Umbilical cord (tissue), 1 donor: ENCODE measurements at regions not wholly inside any gene's neighbourhood (a gene's known extent, or its start where the extent isn't known, plus 50 kb on each side); places are given as distances from the start of the nearest gene placed in this dataset.
"Not testable (repeated sequence)": the region's sequence is repeated elsewhere in the genome, so short reads cannot be mapped to it uniquely, and the experiment has no call there.

Experiments used
- DNase-seq: peaks from one replicate; pipeline ENCODE4 v3.0.0-alpha.2; 2015; ENCODE audit warnings: low spot score

GRCh38 chr1:119251751-119252150 is 111.3 kb upstream of the WARS2 start:
- no peak for DNase-seq

- DNase-seq, result no peak
These were observed 112.9 kb upstream of the WARS2 start for GRCh38 chr1:119253366-119253765.

- no peak for DNase-seq
These were observed 113.7 kb upstream of the WARS2 start for GRCh38 chr1:119254067-119254720.

- not testable (repeated sequence) for DNase-seq
These were observed 112.5 kb upstream of the HAO2 start for GRCh38 chr1:119256089-119256488.

GRCh38 chr1:119260506-119260905 is 108.1 kb upstream of the HAO2 start:
- DNase-seq, result no peak

GRCh38 chr1:119266386-119266785 is 102.2 kb upstream of the HAO2 start:
- no peak for DNase-seq

GRCh38 chr1:119266858-119267257 is 101.7 kb upstream of the HAO2 start:
- DNase-seq, result no peak

- not testable (repeated sequence) for DNase-seq
These were observed 101.3 kb upstream of the HAO2 start for GRCh38 chr1:119267288-119267687.

- no peak for DNase-seq
These were observed 99.7 kb upstream of the HAO2 start for GRCh38 chr1:119268879-119269278.

- peak; percentile 57 for DNase-seq
These were observed 93.1 kb upstream of the HAO2 start for GRCh38 chr1:119275145-119276134.

GRCh38 chr1:119276558-119276957 is 92.0 kb upstream of the HAO2 start:
- no peak for DNase-seq

GRCh38 chr1:119279456-119280381 is 88.9 kb upstream of the HAO2 start:
- DNase-seq, result peak; percentile 15

GRCh38 chr1:119285482-119285881 is 83.1 kb upstream of the HAO2 start:
- DNase-seq, result peak; percentile 95

- DNase-seq, result peak; percentile 63
These were observed 81.9 kb upstream of the HAO2 start for GRCh38 chr1:119286587-119287181.

GRCh38 chr1:119288751-119289150 is 79.8 kb upstream of the HAO2 start:
- no peak for DNase-seq

GRCh38 chr1:119290297-119290696 is 78.3 kb upstream of the HAO2 start:
- no peak for DNase-seq

- no peak for DNase-seq
These were observed 76.9 kb upstream of the HAO2 start for GRCh38 chr1:119291611-119292206.

GRCh38 chr1:119293797-119294196 is 74.8 kb upstream of the HAO2 start:
- no peak for DNase-seq

GRCh38 chr1:119294199-119294598 is 74.4 kb upstream of the HAO2 start:
- peak; percentile 9 for DNase-seq

GRCh38 chr1:119294722-119295121 is 73.9 kb upstream of the HAO2 start:
- DNase-seq, result peak; percentile 38
